Breast epithelium (tissue), 3 donors: ENCODE measurements at regions not wholly inside any gene's neighbourhood (a gene's known extent, or its start where the extent isn't known, plus 50 kb on each side); places are given as distances from the start of the nearest gene placed in this dataset.

ENCODE experiments used
- POLR2AphosphoS5 ChIP-seq, 3 donors: sonication (generic); formaldehyde crosslinking; IDR thresholded peaks; one replicate each; pipeline ENCODE4 v1.6.1; 2017; ENCODE audit warnings: antibody characterized with exemption in 3 of 3
- TF ChIP-seq, protein P1 (sequence below), 3 donors: fragments of 450-650 bp; IDR thresholded peaks; one replicate each; pipeline ENCODE4 v1.5.1; 2016 to 2017; ENCODE audit warnings: antibody characterized with exemption in 3 of 3, mild to moderate bottlenecking in 3 of 3, moderate library complexity in 3 of 3

DNA sequence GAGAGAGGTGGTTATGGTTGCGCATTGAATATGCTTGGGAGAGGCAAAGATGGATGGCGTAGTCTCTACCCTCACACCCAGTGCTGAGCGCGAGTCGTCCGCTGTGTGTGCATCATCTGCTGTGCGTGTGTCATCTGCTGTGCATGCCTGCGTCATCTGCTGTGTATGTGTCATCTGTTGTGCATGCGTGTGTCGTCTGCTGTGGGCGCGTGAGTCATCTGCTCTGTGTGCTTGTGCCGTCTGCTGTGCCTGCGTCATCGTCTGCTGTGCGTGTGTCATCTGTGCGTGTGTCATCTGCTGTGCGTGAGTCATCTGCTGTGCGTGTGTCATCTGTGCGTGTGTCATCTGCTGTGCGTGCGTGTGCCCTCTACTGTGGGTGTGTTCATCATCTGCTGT lies 68.0 kb upstream of the IRX4 start:
- no peak for TF ChIP-seq POLR2AphosphoS5 (IDR thresholded peaks at IDR 0.05)
- TF ChIP-seq, protein P1, sequence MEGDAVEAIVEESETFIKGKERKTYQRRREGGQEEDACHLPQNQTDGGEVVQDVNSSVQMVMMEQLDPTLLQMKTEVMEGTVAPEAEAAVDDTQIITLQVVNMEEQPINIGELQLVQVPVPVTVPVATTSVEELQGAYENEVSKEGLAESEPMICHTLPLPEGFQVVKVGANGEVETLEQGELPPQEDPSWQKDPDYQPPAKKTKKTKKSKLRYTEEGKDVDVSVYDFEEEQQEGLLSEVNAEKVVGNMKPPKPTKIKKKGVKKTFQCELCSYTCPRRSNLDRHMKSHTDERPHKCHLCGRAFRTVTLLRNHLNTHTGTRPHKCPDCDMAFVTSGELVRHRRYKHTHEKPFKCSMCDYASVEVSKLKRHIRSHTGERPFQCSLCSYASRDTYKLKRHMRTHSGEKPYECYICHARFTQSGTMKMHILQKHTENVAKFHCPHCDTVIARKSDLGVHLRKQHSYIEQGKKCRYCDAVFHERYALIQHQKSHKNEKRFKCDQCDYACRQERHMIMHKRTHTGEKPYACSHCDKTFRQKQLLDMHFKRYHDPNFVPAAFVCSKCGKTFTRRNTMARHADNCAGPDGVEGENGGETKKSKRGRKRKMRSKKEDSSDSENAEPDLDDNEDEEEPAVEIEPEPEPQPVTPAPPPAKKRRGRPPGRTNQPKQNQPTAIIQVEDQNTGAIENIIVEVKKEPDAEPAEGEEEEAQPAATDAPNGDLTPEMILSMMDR (IDR thresholded peaks at IDR 0.05): no peak
